Dermis blood vessel endothelial cell (primary cell): ENCODE measurements at regions not wholly inside any gene's neighbourhood (a gene's known extent, or its start where the extent isn't known, plus 50 kb on each side); places are given as distances from the start of the nearest gene placed in this dataset.

ENCODE experiments used
- DNase-seq: peaks from one replicate; pipeline ENCODE4 v3.0.0; 2010

- no peak for DNase-seq
Measured at GRCh38 chr2:225340923-225341322, 58.6 kb upstream of the NYAP2 start.

- peak; percentile 28 for DNase-seq
Measured at GRCh38 chr2:225337183-225337582, 62.3 kb upstream of the NYAP2 start.

- DNase-seq, result peak; percentile 0
Measured at GRCh38 chr2:225334514-225334913, 65.0 kb upstream of the NYAP2 start.

- peak; percentile 1 for DNase-seq
Measured at GRCh38 chr2:225328192-225328591, 71.3 kb upstream of the NYAP2 start.

- DNase-seq, result no peak
Measured at GRCh38 chr2:225326969-225327368, 72.5 kb upstream of the NYAP2 start.

- DNase-seq, result no peak
Measured at GRCh38 chr2:225319872-225320271, 79.6 kb upstream of the NYAP2 start.

GRCh38 chr2:225318440-225318839 is 81.1 kb upstream of the NYAP2 start:
- DNase-seq, result no peak

GRCh38 chr2:225317186-225317585 is 82.3 kb upstream of the NYAP2 start:
- no peak for DNase-seq

- DNase-seq, result no peak
Measured at GRCh38 chr2:225310745-225311144, 88.8 kb upstream of the NYAP2 start.

GRCh38 chr2:225309516-225309915 is 90.0 kb upstream of the NYAP2 start:
- no peak for DNase-seq

- no peak for DNase-seq
Measured at GRCh38 chr2:225296951-225297350, 102.6 kb upstream of the NYAP2 start.

GRCh38 chr2:225295102-225295501 is 104.4 kb upstream of the NYAP2 start:
- DNase-seq, result no peak

- no peak for DNase-seq
Measured at GRCh38 chr2:225293638-225294037, 105.9 kb upstream of the NYAP2 start.

- DNase-seq, result no peak
Measured at GRCh38 chr2:225290757-225291400, 108.6 kb upstream of the NYAP2 start.

GRCh38 chr2:225289659-225290058 is 109.9 kb upstream of the NYAP2 start:
- DNase-seq, result no peak

GRCh38 chr2:225288986-225289385 is 110.5 kb upstream of the NYAP2 start:
- DNase-seq, result no peak

- peak; percentile 28 for DNase-seq
Measured at GRCh38 chr2:225282858-225283710, 116.4 kb upstream of the NYAP2 start.

GRCh38 chr2:225276207-225276606 is 123.3 kb upstream of the NYAP2 start:
- DNase-seq, result no peak

GRCh38 chr2:225275443-225275842 is 124.1 kb upstream of the NYAP2 start:
- no peak for DNase-seq

GRCh38 chr2:225274751-225275150 is 124.8 kb upstream of the NYAP2 start:
- no peak for DNase-seq

- no peak for DNase-seq
Measured at GRCh38 chr2:225272173-225272572, 127.3 kb upstream of the NYAP2 start.

- peak; percentile 37 for DNase-seq
Measured at GRCh38 chr2:225270861-225271260, 128.6 kb upstream of the NYAP2 start.

GRCh38 chr2:225270053-225270452 is 129.5 kb upstream of the NYAP2 start:
- DNase-seq, result no peak

- no peak for DNase-seq
Measured at GRCh38 chr2:225254363-225254762, 145.1 kb upstream of the NYAP2 start.
